GM12873 (cell line): ENCODE measurements at regions not wholly inside any gene's neighbourhood (a gene's known extent, or its start where the extent isn't known, plus 50 kb on each side); places are given as distances from the start of the nearest gene placed in this dataset.

Experiments used
- CTCF ChIP-seq: IDR thresholded peaks from 2 replicates; pipeline ENCODE4 v1.5.1; 2012; ENCODE audit warnings: low read depth, mild to moderate bottlenecking, moderate library complexity, low read length, control low read depth; ENCODE audit not compliant: insufficient read depth; ENCODE audit errors: missing control alignments

- TF ChIP-seq CTCF, result no peak
These were observed 109.9 kb upstream of the COPS8 start for GRCh38 chr2:236975766-236976165.

DNA sequence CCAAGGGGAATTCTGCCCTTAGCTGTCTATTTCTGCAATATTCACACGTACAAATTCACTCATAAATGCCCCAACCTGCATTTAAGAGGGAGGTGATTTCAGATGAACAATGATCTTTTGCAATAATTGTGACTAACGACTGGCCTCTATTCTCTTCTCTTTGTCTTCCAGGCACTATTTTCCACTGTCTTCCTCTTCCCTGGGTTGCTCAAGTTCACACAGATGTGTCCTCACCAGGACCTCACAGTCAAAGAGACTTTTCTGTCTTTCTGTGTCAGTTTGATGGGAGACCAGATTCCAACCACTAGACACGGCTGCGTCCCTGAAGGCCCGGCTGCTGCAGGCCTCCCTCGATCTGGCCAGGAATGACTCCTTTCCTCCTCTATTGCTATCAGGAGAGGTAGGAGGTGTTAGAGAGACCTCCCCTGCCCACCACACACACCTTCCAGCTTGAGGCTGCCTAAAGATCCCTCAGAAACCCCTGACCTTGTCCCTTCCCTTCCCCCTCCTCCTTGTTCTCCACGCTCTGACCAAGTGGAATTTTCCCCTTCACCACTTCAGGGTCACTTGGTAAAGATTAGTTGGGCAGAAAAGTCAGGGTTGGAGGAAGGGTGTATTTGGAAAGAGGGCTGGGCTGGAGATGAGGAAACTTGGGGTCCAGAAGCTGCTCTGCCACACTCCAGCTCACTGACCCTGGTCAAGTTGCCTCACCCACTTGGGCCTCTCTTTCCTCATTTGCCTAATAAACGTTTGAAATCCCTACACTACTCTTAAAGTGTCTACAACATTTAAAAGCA is 109.2 kb upstream of the COPS8 start:
- TF ChIP-seq CTCF, result no peak

GRCh38 chr2:236977063-236977851 is 108.4 kb upstream of the COPS8 start:
- no peak for TF ChIP-seq CTCF

- TF ChIP-seq CTCF, result no peak
These were observed 107.8 kb upstream of the COPS8 start for GRCh38 chr2:236977852-236978398.

GRCh38 chr2:236979664-236980063 is 106.0 kb upstream of the COPS8 start:
- TF ChIP-seq CTCF, result no peak

DNA sequence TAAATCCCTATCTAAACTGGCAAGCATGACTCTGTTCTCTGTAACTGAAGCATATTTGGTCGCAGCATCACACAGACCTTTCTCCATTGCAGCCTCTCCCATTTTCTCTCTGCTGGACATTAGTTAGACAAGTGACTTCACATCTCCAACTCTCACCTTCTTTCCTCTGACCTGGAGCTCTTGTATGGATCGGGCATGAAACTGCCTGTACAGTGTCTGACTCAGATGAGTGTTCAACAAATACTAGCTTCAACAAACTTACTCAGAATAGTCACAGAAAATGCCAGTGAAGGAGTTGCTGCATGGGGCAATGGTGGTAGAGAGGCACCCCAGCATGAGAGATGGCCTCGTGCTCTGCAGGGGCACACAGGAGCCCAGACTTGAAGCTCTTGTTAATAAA is 104.7 kb upstream of the COPS8 start:
- TF ChIP-seq CTCF, result no peak
